ENCODE measurements at regions not wholly inside any gene's neighbourhood (a gene's known extent, or its start where the extent isn't known, plus 50 kb on each side); places are given as distances from the start of the nearest gene placed in this dataset.

DNA sequence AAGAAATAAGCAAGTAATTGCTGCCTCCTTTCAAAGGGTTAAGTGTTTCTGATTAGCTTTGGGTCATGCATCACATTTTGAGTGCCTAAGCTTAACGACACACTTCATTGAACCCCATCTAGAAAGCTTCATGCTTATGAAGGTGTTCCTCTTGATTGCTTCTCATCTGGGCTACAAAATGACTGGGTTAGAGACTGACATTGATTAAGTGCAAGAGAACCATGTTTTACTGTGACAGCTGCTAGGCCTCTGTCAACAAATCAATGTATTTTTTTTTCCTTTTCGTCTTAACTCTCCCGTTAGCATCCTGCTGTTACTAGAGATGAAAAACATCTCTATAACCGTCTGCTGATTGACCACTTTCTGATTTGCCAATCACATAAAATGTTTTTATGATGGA is 725.0 kb downstream of the TLE1 start:
- TF ChIP-seq, protein P1, sequence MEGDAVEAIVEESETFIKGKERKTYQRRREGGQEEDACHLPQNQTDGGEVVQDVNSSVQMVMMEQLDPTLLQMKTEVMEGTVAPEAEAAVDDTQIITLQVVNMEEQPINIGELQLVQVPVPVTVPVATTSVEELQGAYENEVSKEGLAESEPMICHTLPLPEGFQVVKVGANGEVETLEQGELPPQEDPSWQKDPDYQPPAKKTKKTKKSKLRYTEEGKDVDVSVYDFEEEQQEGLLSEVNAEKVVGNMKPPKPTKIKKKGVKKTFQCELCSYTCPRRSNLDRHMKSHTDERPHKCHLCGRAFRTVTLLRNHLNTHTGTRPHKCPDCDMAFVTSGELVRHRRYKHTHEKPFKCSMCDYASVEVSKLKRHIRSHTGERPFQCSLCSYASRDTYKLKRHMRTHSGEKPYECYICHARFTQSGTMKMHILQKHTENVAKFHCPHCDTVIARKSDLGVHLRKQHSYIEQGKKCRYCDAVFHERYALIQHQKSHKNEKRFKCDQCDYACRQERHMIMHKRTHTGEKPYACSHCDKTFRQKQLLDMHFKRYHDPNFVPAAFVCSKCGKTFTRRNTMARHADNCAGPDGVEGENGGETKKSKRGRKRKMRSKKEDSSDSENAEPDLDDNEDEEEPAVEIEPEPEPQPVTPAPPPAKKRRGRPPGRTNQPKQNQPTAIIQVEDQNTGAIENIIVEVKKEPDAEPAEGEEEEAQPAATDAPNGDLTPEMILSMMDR (conservative IDR thresholded peaks at IDR 0.05): no peak
- TF ChIP-seq ZFX (IDR thresholded peaks at IDR 0.05): no peak

Measured in C4-2B (cell line).